ENCODE measurements at regions not wholly inside any gene's neighbourhood (a gene's known extent, or its start where the extent isn't known, plus 50 kb on each side); places are given as distances from the start of the nearest gene placed in this dataset.

DNA sequence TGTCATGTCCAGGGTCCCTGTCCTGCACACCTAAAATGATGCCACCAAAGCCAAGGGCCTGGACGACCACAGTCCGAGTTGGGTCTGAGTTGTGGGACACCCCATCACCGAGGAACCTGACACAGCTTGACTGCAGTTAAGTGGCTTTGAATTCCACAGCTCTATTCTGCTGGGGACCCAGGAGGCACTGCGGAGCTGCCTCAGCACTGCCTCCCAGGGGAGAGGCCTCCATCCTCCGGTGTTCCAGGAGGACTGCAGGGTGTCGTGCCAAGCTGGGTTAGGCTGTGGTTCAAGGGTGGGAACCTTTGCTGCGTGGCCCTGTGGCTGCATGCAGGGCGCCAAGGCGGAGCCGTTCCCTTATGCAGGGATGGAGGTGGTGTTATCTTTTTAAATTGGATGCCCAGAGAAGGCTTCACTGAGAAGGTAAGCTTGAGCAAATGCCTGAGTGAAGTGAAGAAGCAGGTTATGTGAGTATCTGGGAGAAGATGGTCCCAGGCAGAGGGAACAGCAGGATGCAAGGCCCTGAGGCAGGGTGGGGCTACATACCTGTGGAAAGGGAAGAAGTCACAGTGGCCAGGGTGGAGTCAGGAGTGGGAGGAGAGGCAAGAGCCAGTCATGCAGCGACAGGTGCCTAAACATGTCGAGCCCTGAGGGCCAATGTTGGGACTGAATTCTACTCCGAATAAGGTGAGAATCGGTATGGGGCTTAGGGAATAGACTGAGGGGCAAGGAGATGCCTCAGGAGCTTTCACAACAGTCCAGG is 144.8 kb downstream of the TPRA1 start:
- 77 to 92% (median 78%) methylated on average over 12 to 14 of the region's 14 CpGs for WGBS, 4 donors
- no peaks in the 10 kb centered on the region for H3K36me3 ChIP-seq
- TF ChIP-seq, protein P1, sequence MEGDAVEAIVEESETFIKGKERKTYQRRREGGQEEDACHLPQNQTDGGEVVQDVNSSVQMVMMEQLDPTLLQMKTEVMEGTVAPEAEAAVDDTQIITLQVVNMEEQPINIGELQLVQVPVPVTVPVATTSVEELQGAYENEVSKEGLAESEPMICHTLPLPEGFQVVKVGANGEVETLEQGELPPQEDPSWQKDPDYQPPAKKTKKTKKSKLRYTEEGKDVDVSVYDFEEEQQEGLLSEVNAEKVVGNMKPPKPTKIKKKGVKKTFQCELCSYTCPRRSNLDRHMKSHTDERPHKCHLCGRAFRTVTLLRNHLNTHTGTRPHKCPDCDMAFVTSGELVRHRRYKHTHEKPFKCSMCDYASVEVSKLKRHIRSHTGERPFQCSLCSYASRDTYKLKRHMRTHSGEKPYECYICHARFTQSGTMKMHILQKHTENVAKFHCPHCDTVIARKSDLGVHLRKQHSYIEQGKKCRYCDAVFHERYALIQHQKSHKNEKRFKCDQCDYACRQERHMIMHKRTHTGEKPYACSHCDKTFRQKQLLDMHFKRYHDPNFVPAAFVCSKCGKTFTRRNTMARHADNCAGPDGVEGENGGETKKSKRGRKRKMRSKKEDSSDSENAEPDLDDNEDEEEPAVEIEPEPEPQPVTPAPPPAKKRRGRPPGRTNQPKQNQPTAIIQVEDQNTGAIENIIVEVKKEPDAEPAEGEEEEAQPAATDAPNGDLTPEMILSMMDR (IDR thresholded peaks at IDR 0.05): no peak
- no peak for TF ChIP-seq POLR2A (IDR thresholded peaks at IDR 0.05)
- H3K27ac ChIP-seq: no peak overlapping the region
- H3K27me3 ChIP-seq: peaks cover 0 to 16% (median 3%) of the 10 kb centered on the region in 9 donors
- no peaks in the 10 kb centered on the region for H3K4me1 ChIP-seq
- intact Hi-C loops (cut with DNase I): no loop called here
- no peak overlapping the region for H3K4me3 ChIP-seq
- DNase-seq: peak in 1 of 5 donors; percentile 10
- H3K9me3 ChIP-seq: no peaks in the 10 kb centered on the region
- ATAC-seq: no peak

DNA sequence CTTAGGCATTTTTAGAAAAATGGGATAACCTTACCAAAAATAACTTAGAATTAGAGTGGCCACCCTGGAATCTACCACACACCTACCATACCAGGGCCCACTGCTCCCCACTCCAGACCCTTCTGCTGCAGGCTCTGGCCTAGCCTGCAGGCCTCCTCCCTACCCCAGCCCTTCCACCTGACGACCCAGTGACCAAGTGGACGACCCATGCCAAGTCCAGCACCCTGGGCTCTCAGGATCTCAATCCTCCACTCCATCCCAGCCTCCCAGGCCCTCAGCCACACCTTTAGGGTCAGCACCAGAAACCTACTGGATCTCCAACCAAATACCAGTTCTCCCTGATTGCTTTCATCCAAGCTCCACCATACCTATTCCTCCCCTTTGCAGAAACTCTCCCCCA is 145.8 kb downstream of the TPRA1 start:
- intact Hi-C loops (cut with DNase I): no loop called here
- Histone ChIP-seq H3K36me3 (no peaks in the 10 kb centered on the region), H3K9me3 (no peaks in the 10 kb centered on the region), H3K27ac (no peak overlapping the region), H3K4me1 (no peaks in the 10 kb centered on the region), H3K4me3 (no peak overlapping the region), H3K27me3 (peaks cover 0 to 6% (median 0%) of the 10 kb centered on the region in 9 donors)
- no peak for ATAC-seq
- TF ChIP-seq, protein P1 (IDR thresholded peaks at IDR 0.05): no peak
- no peak for TF ChIP-seq POLR2A (IDR thresholded peaks at IDR 0.05)
- 57 to 87% (median 78%) methylated on average over 2 of the region's 2 CpGs for WGBS, 4 donors
- DNase-seq: peak in 1 of 5 donors; percentile 14

DNA sequence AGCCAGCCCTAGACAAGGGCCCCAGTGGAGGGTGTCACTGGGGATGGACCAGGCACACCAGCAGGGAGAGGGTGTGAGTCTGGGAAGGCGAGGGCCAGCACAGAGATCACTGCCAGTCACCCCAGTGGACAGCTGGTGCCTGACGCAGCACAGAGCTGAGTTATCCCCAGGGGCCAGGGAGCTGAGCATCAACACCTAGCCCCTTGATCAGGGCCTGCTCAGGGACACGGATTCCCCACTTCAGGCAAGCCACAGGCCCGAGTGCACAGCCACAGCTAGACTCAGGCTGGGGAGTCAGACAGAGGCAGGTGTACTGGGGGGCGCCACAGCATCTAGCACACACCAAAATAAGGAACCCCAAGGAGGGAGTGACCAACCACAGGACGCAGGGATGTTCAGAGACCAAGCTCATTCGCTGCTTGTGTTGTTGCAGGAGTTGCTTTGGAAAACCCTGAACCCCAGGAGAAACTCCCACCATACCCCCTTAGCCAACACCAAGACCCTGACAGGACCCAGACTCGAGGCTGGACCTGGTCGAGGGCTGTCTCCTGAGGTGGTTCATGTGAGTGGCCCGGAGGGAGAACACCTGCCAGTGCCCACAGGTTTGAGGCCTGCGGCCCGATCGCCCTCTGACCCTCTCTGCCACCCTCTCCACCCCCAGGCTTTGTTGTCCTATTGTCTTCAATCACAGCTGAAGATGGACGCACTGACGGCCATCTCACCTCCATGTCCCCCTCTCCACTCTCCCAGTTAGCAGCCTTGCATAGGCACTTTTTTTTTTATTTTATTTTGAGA is 146.8 kb downstream of the TPRA1 start:
- ATAC-seq (peak in 1 of 4 donors; percentile 14), DNase-seq (peak in 1 of 5 donors; percentile 11)
- Histone ChIP-seq H3K36me3 (no peaks in the 10 kb centered on the region), H3K4me1 (no peaks in the 10 kb centered on the region), H3K4me3 (no peak overlapping the region), H3K27ac (no peak overlapping the region), H3K27me3 (peaks cover 0 to 3% (median 0%) of the 10 kb centered on the region in 9 donors), H3K9me3 (no peaks in the 10 kb centered on the region)
- 71 to 81% (median 77%) methylated on average over 13 to 15 of the region's 15 CpGs for WGBS, 4 donors
- TF ChIP-seq POLR2A (IDR thresholded peaks at IDR 0.05): no peak
- TF ChIP-seq, protein P1 (IDR thresholded peaks at IDR 0.05): no peak
- intact Hi-C loops (cut with DNase I): no loop called here

DNA sequence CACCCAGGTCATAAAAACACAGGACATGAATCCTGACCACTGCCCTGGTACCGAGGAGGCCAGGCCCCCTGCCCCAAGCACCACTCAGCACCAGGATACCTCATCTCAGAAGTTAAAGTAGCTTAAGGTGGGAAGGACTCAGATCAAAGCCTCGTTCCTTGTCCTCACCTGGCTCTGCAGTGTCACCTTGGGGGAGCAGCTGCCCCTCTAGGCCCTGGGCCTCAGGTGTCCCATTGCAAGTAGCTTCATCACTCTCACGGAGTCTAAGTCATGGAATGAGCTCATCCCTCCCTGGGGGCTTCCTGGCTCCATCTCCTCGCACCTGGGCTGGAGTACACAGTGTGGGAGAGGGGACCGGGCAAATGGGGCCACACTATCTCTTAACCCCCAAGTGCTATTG is 148.0 kb downstream of the TPRA1 start:
- intact Hi-C loops (cut with DNase I): no loop called here
- TF ChIP-seq, protein P1 (IDR thresholded peaks at IDR 0.05): no peak
- TF ChIP-seq POLR2A (IDR thresholded peaks at IDR 0.05): no peak
- Histone ChIP-seq H3K4me3 (no peak overlapping the region), H3K4me1 (no peaks in the 10 kb centered on the region), H3K9me3 (no peaks in the 10 kb centered on the region), H3K36me3 (no peaks in the 10 kb centered on the region), H3K27ac (no peak overlapping the region), H3K27me3 (peaks cover 0 to 3% (median 0%) of the 10 kb centered on the region in 9 donors)
- WGBS, 4 donors: 63 to 75% (median 71%) methylated on average over 5 of the region's 5 CpGs
- ATAC-seq: no peak
- peak in 1 of 5 donors; percentile 3 for DNase-seq
